ENCODE measurements at regions not wholly inside any gene's neighbourhood (a gene's known extent, or its start where the extent isn't known, plus 50 kb on each side); places are given as distances from the start of the nearest gene placed in this dataset.
A peak's percentile ranks its signal among the peaks of the same experiment; 100 is the strongest.
"Not testable (repeated sequence)": the region's sequence is repeated elsewhere in the genome, so short reads cannot be mapped to it uniquely, and the experiment has no call there.

- no peak for DNase-seq
Measured at GRCh38 chr14:26655128-26655527, 57.3 kb upstream of the NOVA1 start.

GRCh38 chr14:26663506-26663905 is 65.7 kb upstream of the NOVA1 start:
- no peak for DNase-seq

GRCh38 chr14:26678732-26679420 is 81.0 kb upstream of the NOVA1 start:
- DNase-seq: not testable (repeated sequence)

DNA sequence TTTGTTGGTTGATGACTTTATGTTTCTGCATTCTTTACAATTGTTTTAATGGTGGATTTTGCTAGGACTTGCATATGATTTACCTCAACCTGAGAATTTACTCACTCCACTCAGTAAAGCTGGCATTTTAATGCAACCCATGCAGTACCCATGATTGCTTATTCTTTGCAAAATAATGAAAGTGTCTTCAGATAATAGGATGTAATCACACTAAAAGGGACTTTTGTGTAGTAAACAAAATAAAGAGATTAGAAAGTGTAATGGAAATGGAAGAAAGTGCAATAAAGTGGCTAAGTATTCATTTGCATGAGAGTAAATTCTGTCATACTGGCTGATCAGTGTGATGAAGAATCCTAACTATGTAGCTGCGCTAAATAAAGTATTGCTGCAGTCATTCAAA is 87.6 kb upstream of the NOVA1 start:
- DNase-seq: no peak

DNA sequence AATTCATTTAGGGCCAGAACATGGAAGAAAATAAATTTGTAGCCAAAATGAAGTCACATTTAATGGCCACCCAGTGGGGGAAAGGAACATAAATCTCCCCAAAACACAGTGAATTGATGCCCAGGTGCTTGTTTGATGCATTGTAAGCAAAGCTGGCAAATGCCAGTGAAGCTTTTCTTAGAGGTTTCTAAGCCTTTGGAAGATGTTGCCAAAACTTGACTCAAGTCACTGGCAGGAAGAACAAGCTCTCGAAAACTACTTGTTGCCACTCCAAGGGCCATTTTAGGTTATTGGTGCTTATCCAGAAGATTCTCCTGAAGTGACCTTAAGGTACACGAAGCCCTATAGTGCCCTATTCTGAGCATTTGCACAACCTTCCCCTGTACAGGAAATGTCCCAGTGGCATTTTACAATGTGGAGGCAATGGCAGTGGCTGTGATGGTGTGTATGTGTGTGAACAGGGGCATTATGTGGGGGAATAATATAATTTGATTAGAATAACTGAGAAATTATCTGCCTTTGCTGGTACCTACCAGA is 89.5 kb upstream of the NOVA1 start:
- no peak for DNase-seq

GRCh38 chr14:26694521-26694920 is 96.7 kb upstream of the NOVA1 start:
- no peak for DNase-seq

GRCh38 chr14:26702721-26703230 is 104.9 kb upstream of the NOVA1 start:
- no peak for DNase-seq

- no peak for DNase-seq
Measured at GRCh38 chr14:26703686-26704366, 106.0 kb upstream of the NOVA1 start.

- no peak for DNase-seq
Measured at GRCh38 chr14:26707234-26707633, 109.4 kb upstream of the NOVA1 start.

DNA sequence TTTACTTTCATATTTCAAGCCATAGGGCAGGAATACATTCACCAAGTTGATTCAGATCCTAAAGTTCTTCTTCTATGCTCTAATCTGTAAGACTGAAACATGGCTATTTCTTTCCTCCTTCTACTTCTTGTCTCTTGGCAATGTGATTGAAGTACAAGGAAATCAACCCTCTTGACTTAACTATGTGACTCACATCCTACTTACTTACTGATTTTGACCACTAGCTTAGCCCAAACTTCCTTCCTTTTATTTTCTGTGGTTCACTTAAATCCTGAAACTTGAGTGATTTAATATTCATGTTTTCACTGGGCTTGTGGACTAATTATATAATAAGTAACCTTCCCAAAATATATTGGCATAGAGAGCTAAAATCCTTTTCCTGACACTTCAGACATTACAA is 111.2 kb upstream of the NOVA1 start:
- DNase-seq: peak; percentile 30

DNA sequence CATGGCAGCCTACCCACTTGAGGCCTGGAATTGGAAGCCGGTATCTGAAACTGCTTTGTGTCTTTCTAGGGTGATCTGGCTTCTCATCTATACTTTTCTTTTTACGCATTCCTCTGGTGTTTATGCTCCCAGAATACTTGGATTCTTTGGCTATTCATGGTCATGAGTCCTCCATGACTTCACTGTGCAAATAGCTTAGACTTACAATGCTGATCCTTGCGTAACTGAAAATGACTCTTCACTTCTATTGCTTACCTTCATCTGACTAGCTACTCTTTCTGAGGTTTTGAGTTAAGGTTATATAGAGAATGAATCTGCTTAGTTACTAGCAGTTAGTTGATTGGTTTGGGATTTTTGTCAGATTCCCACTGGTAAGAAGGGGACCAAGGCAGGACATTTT is 121.7 kb upstream of the NOVA1 start:
- peak; percentile 51 for DNase-seq

- no peak for DNase-seq
Measured at GRCh38 chr14:26722258-26722657, 124.4 kb upstream of the NOVA1 start.

DNA sequence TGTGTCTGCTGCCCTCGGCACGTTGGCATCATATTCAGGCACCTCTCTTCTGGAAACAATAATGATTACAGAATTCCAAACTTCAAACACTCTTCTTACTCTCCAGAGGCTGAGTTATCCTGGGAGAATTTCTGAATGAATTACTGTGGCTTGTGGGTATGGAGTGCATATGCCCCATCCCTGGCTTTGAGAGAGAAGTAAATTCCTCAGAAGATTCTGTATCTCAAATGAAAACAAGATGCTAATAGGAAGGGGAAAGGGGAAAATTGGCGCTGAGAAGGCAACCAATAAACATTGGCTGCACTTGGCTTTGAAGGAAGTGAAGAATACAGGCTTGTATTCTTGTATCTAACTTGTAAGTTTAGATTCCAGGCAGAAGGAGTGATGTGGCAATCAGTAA is 132.0 kb upstream of the NOVA1 start:
- no peak for DNase-seq

- no peak for DNase-seq
Measured at GRCh38 chr14:26730929-26731618, 133.2 kb upstream of the NOVA1 start.

GRCh38 chr14:26735811-26736210 is 138.0 kb upstream of the NOVA1 start:
- DNase-seq: no peak

GRCh38 chr14:26738571-26738970 is 140.7 kb upstream of the NOVA1 start:
- DNase-seq: no peak

DNA sequence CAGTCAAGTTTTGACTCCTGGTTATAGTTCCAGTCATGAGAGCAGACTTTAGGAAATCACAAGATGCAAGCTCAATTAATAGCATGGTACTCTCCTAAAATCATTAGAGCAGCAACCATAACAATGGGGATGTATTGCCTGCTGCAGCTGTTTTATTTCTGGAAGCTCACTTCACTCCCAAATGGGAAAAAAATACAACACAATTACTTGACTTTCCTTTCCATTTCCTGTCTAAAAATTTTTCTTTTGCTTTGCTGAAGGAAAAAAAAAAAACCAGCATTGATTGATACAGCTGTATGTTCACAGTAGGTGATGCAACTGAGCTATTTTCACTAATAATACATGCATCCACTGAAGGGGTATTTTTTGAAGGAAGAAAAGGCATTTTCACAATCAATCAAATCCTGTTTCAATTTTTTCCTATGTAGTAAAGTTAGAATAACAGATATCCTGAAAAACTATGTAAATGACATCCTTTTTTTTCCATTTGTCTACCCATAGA is 143.9 kb upstream of the NOVA1 start:
- no peak for DNase-seq

GRCh38 chr14:26743284-26743683 is 145.5 kb upstream of the NOVA1 start:
- DNase-seq: no peak

- DNase-seq: no peak
Measured at GRCh38 chr14:26744903-26745302, 147.1 kb upstream of the NOVA1 start.

- no peak for DNase-seq
Measured at GRCh38 chr14:26761532-26761931, 163.7 kb upstream of the NOVA1 start.

DNA sequence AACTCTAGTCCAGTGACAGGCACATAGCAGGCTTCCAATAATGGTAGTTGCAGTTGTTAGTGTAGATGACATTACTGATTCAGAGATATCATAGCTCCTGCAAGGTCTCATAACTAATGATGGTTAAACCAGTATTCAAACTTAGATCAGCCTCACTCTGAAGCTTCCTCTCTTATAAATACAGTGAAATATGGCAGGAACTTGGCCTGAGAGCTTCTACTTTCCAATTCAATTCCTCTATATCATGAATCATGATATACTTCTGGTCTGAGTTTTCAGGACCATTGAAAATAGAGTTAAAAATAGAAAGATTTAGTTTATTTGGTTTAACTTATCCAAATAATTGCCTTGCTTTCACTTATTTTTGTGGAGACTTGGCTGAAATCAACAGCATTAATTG is 167.5 kb upstream of the NOVA1 start:
- no peak for DNase-seq

GRCh38 chr14:26765768-26766520 is 168.1 kb upstream of the NOVA1 start:
- peak; percentile 6 for DNase-seq

- no peak for DNase-seq
Measured at GRCh38 chr14:26766726-26767125, 168.9 kb upstream of the NOVA1 start.

Measured in kidney glomerular epithelial cell (primary cell).